ENCODE measurements at regions not wholly inside any gene's neighbourhood (a gene's known extent, or its start where the extent isn't known, plus 50 kb on each side); places are given as distances from the start of the nearest gene placed in this dataset.
"Not testable (repeated sequence)": the region's sequence is repeated elsewhere in the genome, so short reads cannot be mapped to it uniquely, and the experiment has no call there.

DNA sequence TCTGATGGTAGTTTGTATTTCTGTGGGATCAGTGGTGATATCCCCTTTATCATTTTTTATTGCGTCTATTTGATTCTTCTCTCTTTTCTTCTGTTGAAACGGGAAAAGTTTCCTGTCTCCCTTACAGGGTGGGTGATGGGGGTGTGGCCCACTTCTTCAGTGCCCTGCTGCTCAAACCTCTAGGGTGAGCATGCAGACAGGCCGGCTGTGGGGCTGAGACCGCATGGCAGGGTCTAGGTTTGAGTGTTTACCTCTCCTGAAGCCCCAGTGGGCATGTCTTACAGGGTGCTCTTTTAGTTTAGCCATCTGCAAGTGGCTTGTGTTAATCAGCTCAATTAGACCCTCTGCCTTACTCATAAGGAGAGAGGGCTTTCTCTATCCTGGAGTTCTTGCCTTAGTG lies 450.0 kb upstream of the EPHA3 start:
- no peak for DNase-seq (ENCODE audit: low read depth in 3 of 3, low spot score in 2 of 3)

DNA sequence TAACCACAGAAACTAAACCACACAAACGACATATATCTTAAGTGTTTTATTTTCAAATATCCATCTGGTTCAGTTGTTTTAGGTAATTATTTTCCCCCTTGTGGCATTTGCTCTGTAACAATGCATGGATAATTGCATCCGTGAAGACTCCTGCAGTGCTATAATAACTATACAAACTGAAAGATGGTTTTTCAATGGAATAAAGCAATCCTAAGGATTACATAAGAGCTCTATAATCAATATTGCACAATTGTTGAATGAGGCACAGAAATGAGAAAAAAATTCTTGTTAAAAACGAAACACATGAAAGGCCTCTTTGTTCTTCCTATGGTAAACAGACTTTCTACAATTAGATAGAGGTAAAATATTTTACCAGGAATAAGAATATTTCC lies 446.0 kb upstream of the EPHA3 start:
- no peak for DNase-seq (ENCODE audit: low read depth in 3 of 3, low spot score in 2 of 3)

DNA sequence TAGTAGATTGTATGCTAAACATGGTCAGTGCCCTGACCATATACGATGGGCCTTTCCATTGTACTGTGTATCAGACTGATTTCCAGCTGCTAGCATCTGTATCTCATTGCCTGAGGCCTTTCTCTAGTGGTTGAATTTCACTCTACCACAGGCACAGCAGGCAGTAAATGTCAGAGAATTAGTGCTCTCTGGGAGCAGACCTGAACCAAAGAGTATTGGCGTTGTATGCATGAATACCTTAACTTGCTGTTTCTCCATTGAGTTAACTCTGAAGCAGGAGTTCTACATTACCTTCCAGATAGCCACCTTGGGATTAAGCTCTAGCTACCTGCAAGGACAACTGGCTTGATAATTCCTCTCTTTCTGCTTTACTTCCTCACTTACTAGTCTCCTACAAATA lies 439.2 kb upstream of the EPHA3 start:
- no peak for DNase-seq (ENCODE audit: low read depth in 3 of 3, low spot score in 2 of 3)

DNA sequence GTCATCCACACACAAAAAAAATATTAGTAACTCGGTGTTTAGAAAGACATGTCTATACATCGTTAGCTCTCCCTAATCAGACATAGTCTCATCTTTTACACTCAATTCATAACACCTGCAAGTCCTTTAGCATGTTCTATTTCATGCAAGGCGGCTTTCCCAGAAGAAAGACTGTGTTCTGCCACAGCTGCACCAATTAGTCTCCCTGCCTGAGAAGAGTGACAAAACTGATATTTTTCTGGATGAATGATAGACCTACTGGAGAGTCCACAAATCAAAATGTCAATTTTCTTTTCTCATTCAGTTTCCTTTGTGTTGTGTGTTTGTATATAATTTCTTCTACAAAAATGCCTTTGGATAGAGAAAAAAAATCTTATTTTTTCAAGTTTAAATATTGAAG lies 435.8 kb upstream of the EPHA3 start:
- DNase-seq (ENCODE audit: low read depth in 3 of 3, low spot score in 2 of 3) = no peak

DNA sequence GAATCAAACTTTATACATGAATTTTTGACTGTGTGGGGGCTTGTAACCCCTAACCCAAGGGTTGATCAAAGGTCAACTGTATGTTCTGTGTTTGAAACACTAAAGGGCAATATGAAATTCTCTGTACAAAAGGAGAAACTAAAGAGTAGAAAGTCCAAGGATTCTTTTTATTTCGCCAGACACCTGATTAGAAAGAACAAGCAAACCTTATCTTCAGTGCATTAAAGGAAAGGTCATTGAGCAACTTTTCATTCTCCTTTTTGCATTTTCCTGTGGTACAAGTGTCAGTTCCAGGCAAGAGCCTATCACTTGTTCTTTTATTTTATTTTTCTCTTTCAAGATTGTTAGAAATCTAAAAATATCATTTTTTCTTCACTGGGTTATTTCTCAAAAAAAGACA lies 430.1 kb upstream of the EPHA3 start:
- DNase-seq (ENCODE audit: low read depth in 3 of 3, low spot score in 2 of 3) = no peak

DNA sequence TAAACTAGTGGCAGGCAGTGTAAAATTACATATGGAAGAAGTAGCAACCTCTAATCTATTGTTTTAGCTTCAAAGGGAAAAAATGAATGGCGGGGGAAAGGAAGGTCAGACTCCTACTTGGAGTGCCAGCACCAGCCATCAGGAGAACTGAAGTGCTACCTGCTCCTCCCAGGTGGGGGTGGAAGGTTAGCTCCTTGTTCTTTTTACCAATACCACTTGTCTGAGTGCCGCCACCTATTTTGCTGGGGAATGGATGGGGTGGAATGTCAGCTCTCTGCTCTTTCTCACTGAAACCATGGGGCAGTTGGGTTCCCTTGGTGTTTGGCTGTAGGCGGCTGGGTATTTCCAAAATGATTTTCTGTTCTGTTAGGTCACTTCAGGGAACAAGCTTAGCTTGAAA lies 428.7 kb upstream of the EPHA3 start:
- no peak for DNase-seq (ENCODE audit: low read depth in 3 of 3, low spot score in 2 of 3)

DNA sequence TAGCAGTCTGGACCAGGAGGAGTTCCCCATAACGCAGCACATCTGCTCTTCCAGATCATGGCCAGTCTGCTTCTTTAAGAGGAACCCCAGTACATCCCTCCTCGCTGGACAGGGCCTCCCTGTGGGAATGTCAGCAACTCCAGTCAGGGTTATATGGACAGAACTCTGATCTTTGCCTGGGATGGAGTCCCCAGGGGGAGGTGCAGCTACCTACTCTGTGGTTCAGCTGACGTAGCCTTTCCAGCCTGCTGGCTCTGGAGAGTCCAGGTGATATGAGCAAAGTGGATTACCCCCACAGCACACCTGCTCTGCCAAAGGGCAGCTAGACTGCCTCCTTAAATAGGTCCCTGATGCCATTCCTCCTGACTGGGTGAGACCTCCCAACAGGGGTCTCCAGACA lies 417.1 kb upstream of the EPHA3 start:
- DNase-seq (ENCODE audit: low read depth in 3 of 3, low spot score in 2 of 3) = no peak

DNA sequence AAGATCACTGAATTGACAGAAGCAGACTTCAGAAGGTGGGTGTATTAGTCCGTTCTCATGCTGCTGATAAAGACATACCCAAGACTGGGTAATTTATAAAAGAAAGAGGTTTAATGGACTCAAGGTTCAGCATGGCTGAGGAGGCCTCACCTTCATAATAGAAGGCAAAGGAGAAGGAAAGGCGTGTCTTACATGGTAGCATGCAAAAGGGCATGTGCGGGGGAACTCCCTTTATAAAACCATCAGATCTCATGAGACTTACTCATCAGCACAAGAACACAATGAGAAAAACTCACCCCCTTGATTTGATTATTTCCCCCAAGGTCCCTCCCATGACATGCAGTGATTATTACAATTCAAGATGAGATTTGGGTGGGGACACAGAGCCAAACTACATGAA lies 416.3 kb upstream of the EPHA3 start:
- no peak for DNase-seq (ENCODE audit: low read depth in 3 of 3, low spot score in 2 of 3)

DNA sequence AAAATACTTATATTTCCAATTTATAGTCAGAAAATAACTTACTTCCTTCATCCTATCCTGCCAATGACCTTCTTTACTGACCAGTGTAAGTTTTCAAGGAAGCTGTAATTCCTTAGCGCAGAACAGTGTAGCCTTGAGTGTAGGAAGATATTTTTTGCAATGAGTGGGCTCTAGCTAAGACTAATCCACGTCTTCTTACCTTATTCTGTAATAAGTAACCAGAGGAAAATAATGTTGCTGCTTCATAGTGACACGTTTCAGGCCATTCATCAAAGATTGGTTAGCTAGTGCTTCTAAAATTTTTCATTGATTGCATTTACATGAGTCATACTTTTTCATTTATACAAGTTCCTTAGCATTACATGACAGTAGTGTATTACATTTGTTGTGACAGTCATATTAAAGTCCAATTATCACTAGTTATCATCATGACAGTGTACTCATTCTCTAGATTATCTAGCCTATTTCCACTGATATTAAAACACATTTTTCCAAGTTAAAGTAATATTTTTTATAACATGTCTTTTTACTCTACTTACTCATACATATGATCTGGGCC lies 403.8 kb upstream of the EPHA3 start:
- DNase-seq (ENCODE audit: low read depth in 3 of 3, low spot score in 2 of 3) = no peak

DNA sequence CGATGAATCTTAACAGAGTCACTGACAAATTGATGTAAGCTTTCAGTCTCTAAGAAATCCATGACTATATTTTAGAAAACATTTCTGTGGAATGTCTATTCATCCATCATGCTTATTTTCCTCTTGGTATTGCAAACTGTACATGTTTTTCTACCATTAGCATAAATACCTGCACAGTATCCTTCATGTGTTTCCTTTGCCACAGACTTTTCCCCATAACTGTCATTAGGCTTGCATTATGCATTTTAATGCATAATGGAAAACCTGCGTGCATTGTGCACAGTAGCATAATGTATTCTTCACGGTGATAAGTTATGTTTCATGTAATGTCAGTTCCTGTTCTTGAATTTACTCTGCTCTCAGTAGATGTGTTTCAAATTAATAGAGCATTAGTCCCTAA lies 403.1 kb upstream of the EPHA3 start:
- DNase-seq (ENCODE audit: low read depth in 3 of 3, low spot score in 2 of 3) = no peak

DNA sequence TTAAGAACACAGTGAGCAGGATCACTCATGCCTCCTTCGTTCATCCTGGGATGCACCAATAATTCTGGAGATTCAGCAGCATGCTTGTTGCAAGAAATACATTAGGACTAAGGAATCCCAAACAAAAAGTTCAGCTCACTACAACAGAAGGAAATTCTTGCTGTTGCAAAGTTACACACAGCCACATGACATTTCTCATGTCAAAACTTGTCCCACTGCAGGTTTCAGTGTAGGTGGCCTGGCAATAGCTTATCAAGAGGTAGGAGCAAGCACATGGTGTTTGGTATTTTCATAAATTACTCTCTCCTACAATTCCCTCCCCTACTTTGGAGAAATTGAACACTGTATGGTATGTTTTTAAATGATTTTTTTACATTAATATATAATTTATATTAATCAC lies 399.6 kb upstream of the EPHA3 start:
- DNase-seq (ENCODE audit: low read depth in 3 of 3, low spot score in 2 of 3) = no peak

DNA sequence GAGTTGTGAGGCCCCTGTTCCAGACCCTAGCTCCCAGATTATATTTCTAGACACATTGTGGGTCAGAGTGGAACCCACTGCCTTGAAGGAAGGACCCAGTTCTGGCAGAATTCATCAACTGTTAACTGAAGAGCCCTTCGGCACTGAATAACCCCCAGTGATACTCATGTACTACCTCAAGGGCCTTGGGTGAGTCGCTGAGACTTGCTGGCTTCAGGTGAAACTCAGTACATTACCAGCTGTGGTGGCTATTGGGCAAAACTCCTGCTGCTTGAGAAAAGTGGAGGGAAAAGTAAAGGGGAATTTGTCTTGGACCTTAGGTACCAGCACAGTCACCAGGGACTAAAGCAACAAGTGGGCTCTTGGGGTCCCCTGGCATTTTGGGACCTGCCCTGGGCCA lies 394.9 kb upstream of the EPHA3 start:
- no peak for DNase-seq (ENCODE audit: low read depth in 3 of 3, low spot score in 2 of 3)

DNA sequence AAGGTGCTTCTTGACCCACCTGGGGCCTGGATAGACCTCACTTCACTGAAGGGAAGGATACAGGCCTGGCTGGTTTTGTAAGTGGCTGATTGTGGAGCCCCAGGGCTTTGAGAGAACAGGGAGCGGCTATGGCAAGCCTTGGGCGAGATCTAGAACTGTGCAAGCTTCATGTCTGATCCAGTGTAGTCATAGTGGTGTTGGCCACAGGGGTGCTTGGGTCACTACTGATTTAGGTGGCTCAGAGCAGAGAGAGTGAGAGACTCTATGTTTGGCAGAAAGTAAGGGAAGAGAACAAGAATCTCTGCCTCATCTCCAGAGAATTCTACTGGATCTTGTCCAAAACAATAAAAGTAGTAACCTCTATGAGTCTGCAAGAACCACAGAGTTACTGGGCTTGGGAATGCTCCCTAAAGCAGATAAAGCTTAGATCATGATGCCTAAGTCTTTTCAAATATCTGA lies 394.2 kb upstream of the EPHA3 start:
- no peak for DNase-seq (ENCODE audit: low read depth in 3 of 3, low spot score in 2 of 3)

DNA sequence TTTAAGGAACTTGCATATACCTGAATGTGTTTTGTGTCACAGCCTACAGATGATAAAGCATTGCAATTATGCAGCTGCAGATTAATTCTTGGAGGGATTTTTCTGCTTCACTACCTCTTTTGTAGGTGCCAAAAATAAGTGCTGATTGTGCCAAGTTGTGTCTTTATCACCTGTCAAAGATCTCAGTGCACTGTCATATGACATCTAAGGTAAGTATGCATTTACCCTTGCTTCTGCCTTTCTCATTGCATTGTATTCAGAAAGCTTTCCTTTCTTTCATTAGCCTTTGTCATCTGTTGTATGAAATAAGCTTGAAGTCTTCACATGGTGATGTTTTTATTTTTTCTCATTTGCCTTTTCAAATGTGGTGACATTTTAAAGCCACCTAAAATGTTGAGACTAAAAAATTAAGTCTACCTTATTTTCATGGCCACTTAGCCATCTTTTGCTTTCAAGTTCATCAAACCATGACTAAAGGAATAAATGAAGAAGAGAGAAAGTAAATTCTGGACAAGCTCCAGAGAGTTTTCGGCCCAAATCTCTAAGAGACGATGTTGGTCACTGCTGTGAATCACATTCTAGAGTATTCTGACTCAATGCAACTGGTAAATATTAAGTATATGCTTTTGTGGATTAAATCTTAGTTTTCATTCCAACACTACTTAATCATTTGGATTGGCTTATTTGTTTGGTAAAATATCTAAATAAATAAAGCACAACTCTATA lies 381.8 kb upstream of the EPHA3 start:
- no peak for DNase-seq (ENCODE audit: low read depth in 3 of 3, low spot score in 2 of 3)

DNA sequence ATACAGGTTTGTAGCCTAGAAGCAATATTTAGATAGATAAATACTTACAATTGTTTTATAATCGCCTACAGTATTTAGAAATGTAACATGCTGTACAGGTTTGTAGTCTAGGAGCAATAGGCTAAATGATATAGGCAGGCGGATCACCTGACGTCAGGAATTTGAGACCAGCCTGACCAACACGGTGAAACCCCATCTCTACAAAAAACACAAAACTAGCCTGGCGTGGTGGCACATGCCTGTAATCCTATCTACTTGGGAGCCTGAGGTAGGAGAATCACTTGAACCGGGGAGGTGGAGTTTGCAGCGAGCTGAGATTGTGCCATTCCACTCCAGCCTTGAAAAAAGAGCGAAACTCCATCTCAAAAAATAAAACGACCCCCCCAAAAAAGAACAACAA lies 375.2 kb upstream of the EPHA3 start:
- DNase-seq (ENCODE audit: low read depth in 3 of 3, low spot score in 2 of 3) = no peak

DNA sequence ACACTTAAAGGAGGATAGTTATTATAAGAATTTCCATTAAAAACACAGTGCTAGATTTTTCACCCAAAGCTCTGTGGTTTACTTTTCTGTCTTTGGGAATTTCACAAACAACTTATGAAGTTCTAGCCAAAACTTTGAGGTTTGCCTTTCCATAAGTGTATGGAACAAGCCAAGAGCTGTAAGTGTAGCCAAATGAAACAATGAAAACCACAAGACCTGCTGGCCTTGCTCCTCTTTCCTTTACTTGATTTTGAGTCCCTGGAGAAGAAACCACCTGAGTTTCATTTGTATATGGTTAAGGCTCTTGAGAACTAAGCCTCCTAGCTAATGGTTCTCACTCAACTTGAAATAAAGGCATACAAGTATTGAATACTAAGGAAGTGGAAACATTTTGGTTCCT lies 365.3 kb upstream of the EPHA3 start:
- no peak for DNase-seq (ENCODE audit: low read depth in 3 of 3, low spot score in 2 of 3)

DNA sequence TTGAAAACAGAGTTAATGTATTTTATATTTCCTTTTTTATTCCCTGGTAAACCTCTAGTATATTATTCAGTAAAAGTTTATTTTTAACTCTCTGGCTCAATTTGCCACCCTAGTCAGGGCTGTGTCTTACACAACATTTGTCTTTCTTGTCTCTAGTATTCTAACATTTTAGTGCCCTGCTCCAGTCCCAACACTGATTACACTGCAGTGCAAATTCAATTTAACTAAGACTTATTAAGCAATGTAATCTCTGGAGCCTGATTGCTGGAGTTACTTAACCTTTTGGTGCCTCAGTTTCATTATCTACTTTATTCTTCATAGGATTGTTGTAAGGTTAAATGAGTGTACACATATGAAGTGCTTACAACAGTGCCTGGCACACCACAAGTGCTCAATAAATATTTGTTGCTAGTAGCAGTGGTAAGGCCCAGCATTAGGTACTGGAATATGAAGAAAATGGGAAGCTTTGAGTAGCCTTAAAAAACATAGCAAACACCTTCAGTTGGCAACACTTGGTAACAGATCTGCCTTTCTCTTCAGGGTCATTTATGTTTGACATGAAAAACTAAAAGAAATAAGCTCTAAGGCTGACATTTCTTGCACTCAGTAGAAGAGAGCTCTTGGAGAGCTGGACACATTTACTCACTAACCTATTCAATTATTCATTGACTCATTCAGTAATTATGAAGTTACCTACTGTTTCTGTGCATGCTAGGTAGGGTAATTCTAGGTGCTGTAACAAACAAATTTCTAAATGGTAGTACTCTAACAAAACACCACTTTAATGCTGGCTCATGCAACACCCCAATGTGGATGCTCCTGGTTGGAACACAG lies 364.5 kb upstream of the EPHA3 start:
- no peak for DNase-seq (ENCODE audit: low read depth in 3 of 3, low spot score in 2 of 3)

DNA sequence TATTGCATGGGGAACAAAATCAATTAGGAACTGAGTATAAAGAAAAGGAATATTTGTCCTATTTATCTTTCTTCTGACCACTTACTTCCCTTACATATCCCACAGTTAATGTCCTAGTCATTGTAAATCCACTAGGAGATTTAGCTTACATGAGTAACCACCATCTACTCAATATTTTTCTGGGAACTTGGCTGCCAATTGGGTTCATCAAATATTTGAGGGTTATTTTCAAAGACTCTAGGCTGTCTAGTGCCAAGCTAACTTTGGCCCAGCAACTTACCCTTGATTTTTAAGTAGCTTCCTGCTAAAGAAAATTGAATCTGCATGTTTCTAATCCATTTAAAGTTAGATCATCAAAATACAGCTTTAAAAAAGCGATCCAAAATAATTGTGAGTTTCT lies 362.5 kb upstream of the EPHA3 start:
- DNase-seq (ENCODE audit: low read depth in 3 of 3, low spot score in 2 of 3) = no peak

DNA sequence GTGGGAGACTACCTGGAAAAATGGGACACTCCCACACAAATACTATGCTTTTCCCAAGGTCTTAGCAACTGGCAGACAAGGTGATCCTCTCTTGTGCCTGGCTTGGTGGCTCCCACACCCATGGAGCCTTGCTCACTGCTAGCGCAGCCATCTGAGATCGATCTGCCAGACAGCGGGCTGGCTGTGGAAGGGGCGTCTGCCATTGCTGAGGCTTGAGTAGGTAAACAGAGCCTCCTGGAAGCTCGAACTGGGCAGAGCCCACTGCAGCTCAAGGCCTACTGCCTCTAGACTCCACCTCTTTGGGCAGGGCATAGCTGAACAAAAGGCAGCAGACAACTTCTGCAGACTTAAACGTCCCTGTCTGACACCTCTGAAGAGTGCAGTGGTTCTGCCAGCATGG lies 360.3 kb upstream of the EPHA3 start:
- not testable (repeated sequence) for DNase-seq (ENCODE audit: low read depth in 3 of 3, low spot score in 2 of 3)

DNA sequence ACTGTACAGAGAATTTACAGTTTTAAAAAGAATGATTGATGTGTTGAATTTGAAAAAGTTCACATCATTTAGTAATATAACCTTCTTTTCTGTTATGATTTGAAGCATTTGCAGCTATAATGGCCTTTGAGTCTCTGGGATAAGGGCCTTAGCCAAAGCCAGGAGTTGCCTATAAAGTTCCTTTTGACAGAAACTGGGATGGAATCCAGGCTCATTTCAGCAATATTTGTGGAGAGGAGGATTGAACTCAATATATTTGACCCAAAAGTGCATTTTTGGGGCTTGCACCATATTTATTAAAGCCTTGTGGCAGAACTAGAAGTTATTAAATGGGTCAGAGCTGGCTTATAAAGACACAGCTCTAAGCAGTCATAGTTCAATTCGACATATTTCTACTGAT lies 348.7 kb upstream of the EPHA3 start:
- no peak for DNase-seq (ENCODE audit: low read depth in 3 of 3, low spot score in 2 of 3)

DNA sequence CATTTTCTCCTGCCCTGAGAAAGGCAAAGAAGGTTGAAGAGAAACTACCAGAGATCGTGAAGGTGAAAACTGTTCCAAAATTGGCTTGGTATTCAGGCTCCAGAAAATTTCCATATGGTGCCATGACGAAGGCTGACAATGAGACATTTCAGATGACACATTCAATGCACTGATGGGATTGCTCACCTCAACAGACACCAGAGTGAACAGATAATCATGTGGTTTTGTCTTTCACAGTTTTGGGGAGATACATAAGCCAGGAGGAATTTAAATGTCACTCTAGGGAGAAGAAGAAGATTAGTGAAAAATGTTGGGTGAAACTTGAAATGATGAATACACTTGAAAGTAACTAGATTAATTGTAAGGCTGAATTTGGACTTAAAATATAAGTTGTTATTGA lies 339.7 kb upstream of the EPHA3 start:
- no peak for DNase-seq (ENCODE audit: low read depth in 3 of 3, low spot score in 2 of 3)

DNA sequence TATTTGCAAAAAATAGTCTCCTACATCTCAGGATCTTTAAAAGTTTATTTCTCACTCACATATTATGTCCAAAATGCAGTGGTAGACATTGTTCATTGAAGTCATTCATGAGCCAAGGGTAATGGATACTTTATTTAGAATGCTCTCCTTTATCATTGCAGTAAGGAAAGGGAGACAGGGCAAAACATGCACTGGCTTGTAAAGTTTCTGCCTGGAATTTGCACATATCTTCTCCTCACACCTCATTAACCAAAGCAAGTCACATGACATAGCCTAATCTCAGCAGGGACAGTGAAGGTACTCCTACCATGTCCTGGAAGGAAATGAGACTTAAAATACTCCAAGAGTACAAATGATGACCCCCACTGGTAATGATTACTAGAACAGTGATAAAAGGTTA lies 333.7 kb upstream of the EPHA3 start:
- no peak for DNase-seq (ENCODE audit: low read depth in 3 of 3, low spot score in 2 of 3)

All from right renal cortex interstitium (tissue), 3 donors.